ENCODE measurements at regions not wholly inside any gene's neighbourhood (a gene's known extent, or its start where the extent isn't known, plus 50 kb on each side); places are given as distances from the start of the nearest gene placed in this dataset.
"Not testable (repeated sequence)": the region's sequence is repeated elsewhere in the genome, so short reads cannot be mapped to it uniquely, and the experiment has no call there.

DNA sequence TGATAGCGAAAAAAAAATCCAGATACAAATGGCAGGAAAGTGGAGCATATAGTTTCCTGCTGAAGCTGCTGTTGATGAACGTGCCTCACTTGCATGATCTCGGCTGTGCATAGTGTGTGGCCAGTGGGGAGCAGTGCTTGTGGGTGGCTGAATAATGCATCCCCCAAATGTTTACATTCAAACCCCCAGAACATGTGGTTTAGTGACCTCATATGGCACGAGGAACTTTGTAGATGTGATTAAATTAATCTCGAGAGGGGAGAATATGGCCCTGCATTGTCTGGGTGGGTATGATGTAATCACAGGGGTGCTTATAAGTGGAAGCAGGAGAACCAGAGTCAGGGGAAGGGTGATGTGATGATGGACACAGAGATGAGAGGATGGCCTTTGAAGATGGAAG is 425.0 kb downstream of the TMEM121 start:
- Histone ChIP-seq H3K4me3 (no peak overlapping the region), H3K27ac (no peak overlapping the region), H3K4me1 (ENCODE audit: low read depth) (no peaks in the 10 kb centered on the region), H3K36me3 (no peaks in the 10 kb centered on the region), H3K9me3 (ENCODE audit: low read depth) (no peaks in the 10 kb centered on the region), H3K27me3 (no peaks in the 10 kb centered on the region)
- TF ChIP-seq CTCF (IDR thresholded peaks at IDR 0.05; ENCODE audit: low read depth, low read length): no peak
- no peak for DNase-seq (ENCODE audit: low read depth in 1 of 2, low spot score in 1 of 2)

DNA sequence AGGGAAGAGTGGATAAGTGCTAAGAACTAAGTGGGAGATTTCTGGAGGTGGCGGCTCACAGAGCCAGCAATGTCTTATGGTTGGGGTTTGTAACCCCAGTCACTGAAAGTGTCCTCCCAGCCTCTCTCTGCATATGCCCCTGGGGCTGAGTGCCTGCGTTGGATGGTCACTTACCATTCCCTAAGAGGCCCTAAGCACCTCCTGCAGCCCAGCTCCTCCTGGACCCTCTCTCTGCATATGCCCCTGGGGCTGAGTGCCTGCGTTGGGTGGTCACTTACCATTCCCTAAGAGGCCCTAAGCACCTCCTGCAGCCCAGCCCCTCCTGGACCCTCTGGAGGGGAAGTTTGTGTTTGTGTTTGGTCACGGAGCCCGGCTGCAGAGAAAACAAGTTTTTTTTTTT is 425.8 kb downstream of the TMEM121 start:
- DNase-seq (ENCODE audit: low read depth in 1 of 2, low spot score in 1 of 2): no peak
- no peaks in the 10 kb centered on the region for H3K4me1 ChIP-seq (ENCODE audit: low read depth)
- no peaks in the 10 kb centered on the region for H3K9me3 ChIP-seq (ENCODE audit: low read depth)
- H3K27me3 ChIP-seq: no peaks in the 10 kb centered on the region
- no peak overlapping the region for H3K27ac ChIP-seq
- no peak for TF ChIP-seq CTCF (IDR thresholded peaks at IDR 0.05; ENCODE audit: low read depth, low read length)
- H3K36me3 ChIP-seq: no peaks in the 10 kb centered on the region
- H3K4me3 ChIP-seq: no peak overlapping the region

GRCh38 chr14:105952826-105953225 is 426.4 kb downstream of the TMEM121 start:
- TF ChIP-seq CTCF (IDR thresholded peaks at IDR 0.05; ENCODE audit: low read depth, low read length): no peak
- Histone ChIP-seq H3K4me1 (ENCODE audit: low read depth) (no peaks in the 10 kb centered on the region), H3K9me3 (ENCODE audit: low read depth) (no peaks in the 10 kb centered on the region), H3K27me3 (no peaks in the 10 kb centered on the region), H3K27ac (no peak overlapping the region), H3K4me3 (no peak overlapping the region), H3K36me3 (no peaks in the 10 kb centered on the region)
- no peak for DNase-seq (ENCODE audit: low read depth in 1 of 2, low spot score in 1 of 2)

GRCh38 chr14:105961625-105962024 is 435.2 kb downstream of the TMEM121 start:
- not testable (repeated sequence) for H3K36me3 ChIP-seq; H3K27ac ChIP-seq; H3K27me3 ChIP-seq; H3K9me3 ChIP-seq (ENCODE audit: low read depth); H3K4me1 ChIP-seq (ENCODE audit: low read depth); DNase-seq (ENCODE audit: low read depth in 1 of 2, low spot score in 1 of 2); H3K4me3 ChIP-seq

- TF ChIP-seq CTCF (IDR thresholded peaks at IDR 0.05; ENCODE audit: low read depth, low read length): no peak
- no peak overlapping the region for H3K4me3 ChIP-seq
These were observed 436.1 kb downstream of the TMEM121 start for GRCh38 chr14:105962532-105962931.

DNA sequence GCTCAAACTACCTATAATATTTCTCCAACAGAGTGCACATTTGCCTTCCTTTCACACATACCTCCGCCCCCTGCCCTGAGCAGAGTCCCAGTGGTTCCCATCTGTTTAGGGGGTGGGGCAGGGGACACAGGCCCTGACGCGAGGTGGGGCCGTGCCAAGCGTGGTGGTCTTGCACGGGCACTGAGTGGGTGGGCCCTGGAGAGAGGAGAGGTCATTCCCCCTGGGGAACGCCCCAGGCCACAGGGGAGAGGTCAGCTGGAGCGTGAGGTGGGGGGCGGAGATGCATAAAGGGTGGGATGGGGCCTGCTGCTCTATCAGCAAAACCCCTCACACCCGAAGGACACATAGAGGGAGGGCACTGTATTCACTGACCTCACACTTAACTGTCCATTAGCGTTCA is 441.9 kb downstream of the TMEM121 start:
- no peak for DNase-seq (ENCODE audit: low read depth in 1 of 2, low spot score in 1 of 2)
- Histone ChIP-seq H3K27me3 (no peaks in the 10 kb centered on the region), H3K4me1 (ENCODE audit: low read depth) (no peaks in the 10 kb centered on the region), H3K9me3 (ENCODE audit: low read depth) (no peaks in the 10 kb centered on the region), H3K4me3 (no peak overlapping the region), H3K27ac (no peak overlapping the region), H3K36me3 (no peaks in the 10 kb centered on the region)
- no peak for TF ChIP-seq CTCF (IDR thresholded peaks at IDR 0.05; ENCODE audit: low read depth, low read length)

More at GRCh38 chr14:105962532-105962931, 436.1 kb downstream of the TMEM121 start:
- Histone ChIP-seq H3K36me3 (no peaks in the 10 kb centered on the region), H3K27me3 (no peaks in the 10 kb centered on the region), H3K9me3 (ENCODE audit: low read depth) (no peaks in the 10 kb centered on the region), H3K27ac (no peak overlapping the region), H3K4me1 (ENCODE audit: low read depth) (no peaks in the 10 kb centered on the region)
- no peak for DNase-seq (ENCODE audit: low read depth in 1 of 2, low spot score in 1 of 2)

DNA sequence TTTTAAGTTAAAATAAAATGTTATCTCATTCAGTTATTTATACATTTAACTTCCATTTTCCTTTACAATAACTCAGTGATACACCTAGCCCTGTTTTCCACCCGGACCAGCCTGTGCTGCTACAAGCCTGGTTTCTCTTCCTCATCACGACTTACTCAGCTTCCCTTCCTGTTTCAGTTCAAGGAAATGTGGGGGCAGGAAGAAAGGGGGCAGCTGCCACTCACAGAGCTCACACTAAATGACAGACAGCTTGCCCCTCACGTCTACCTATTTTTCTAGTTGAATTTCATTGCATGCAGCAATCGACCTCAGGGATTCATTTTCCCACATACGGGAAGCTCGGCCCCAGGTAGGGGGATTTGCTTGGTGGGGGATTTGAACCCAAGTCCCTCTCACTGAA is 442.6 kb downstream of the TMEM121 start:
- H3K27me3 ChIP-seq; H3K9me3 ChIP-seq (ENCODE audit: low read depth); H3K36me3 ChIP-seq; H3K4me1 ChIP-seq (ENCODE audit: low read depth); DNase-seq (ENCODE audit: low read depth in 1 of 2, low spot score in 1 of 2); H3K27ac ChIP-seq; H3K4me3 ChIP-seq: not testable (repeated sequence)

DNA sequence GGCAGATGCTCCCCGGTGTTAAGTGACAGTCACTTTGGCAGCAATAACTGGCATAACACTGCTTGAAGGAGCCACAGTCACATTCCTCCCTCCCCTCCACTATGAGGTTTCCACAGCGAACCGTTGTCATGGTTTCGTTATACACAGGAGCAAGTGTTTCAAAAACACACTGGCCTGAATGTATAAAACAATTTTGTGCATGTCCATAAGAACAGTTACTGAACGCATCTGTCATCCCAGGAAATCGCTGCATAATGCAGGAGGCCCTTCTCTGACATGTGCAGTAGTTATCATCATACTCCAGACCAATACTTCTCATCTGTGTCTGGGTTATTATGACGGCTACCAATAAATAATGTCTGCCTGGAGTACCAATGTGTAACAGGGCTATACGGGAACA is 444.4 kb downstream of the TMEM121 start:
- H3K4me1 ChIP-seq (ENCODE audit: low read depth); H3K27ac ChIP-seq; H3K27me3 ChIP-seq; H3K9me3 ChIP-seq (ENCODE audit: low read depth); H3K4me3 ChIP-seq; DNase-seq (ENCODE audit: low read depth in 1 of 2, low spot score in 1 of 2); H3K36me3 ChIP-seq: not testable (repeated sequence)
